ENCODE measurements at regions not wholly inside any gene's neighbourhood (a gene's known extent, or its start where the extent isn't known, plus 50 kb on each side); places are given as distances from the start of the nearest gene placed in this dataset.

GRCh38 chr1:30627206-30627605 is 96.2 kb downstream of the MATN1 start:
- no peaks in the 10 kb centered on the region for H3K4me1 Mint-ChIP-seq
- TF ChIP-seq CTCF (conservative IDR thresholded peaks at IDR 0.05): no peak
- peaks cover 31% of the 10 kb centered on the region for H3K9me3 Mint-ChIP-seq
- H3K9ac ChIP-seq (ENCODE audit: extremely low read depth, low read length, poor library complexity, severe bottlenecking): no peak overlapping the region
- no peak overlapping the region for H3K4me3 Mint-ChIP-seq
- H3K27ac ChIP-seq (ENCODE audit: low read depth, low read length): no peak overlapping the region
- no peaks in the 10 kb centered on the region for H3K36me3 Mint-ChIP-seq (ENCODE audit: low read depth)
- WGBS, 2 experiments (ENCODE audit: insufficient coverage in 1 of 2, insufficient read length in 1 of 2): 90 to 93% methylated on average over 1 of the region's 1 CpG
- no peak overlapping the region for H3K27ac Mint-ChIP-seq
- H3K36me3 ChIP-seq (ENCODE audit: control insufficient read depth, insufficient read depth, low read length): no peaks in the 10 kb centered on the region
- H3K27me3 Mint-ChIP-seq (ENCODE audit: insufficient read depth): peaks cover 11% of the 10 kb centered on the region
- H3K4me3 ChIP-seq (ENCODE audit: low read length): no peak overlapping the region
- H3K4me1 ChIP-seq (ENCODE audit: control insufficient read depth, insufficient read depth, low read length): no peaks in the 10 kb centered on the region
- no peak for DNase-seq
- peaks cover 42% of the 10 kb centered on the region for H3K9me3 ChIP-seq (ENCODE audit: control insufficient read depth, low read length)
- H3K27me3 ChIP-seq (ENCODE audit: control insufficient read depth, insufficient read depth, low read length, poor library complexity, severe bottlenecking): no peaks in the 10 kb centered on the region

- 89 to 92% methylated on average over 1 of the region's 1 CpG for WGBS, 2 experiments (ENCODE audit: insufficient coverage in 1 of 2, insufficient read length in 1 of 2)
- Mint-ChIP-seq H3K9me3 (peaks cover 31% of the 10 kb centered on the region), H3K27me3 (ENCODE audit: insufficient read depth) (peaks cover 7% of the 10 kb centered on the region), H3K4me1 (peaks cover under 1% of the 10 kb centered on the region), H3K4me3 (no peak overlapping the region), H3K27ac (no peak overlapping the region), H3K36me3 (ENCODE audit: low read depth) (no peaks in the 10 kb centered on the region)
- no peaks in the 10 kb centered on the region for H3K27me3 ChIP-seq (ENCODE audit: control insufficient read depth, insufficient read depth, low read length, poor library complexity, severe bottlenecking)
- no peaks in the 10 kb centered on the region for H3K4me1 ChIP-seq (ENCODE audit: control insufficient read depth, insufficient read depth, low read length)
- H3K4me3 ChIP-seq (ENCODE audit: low read length): no peak overlapping the region
- no peak for DNase-seq
- H3K36me3 ChIP-seq (ENCODE audit: control insufficient read depth, insufficient read depth, low read length): no peaks in the 10 kb centered on the region
- no peak overlapping the region for H3K9ac ChIP-seq (ENCODE audit: extremely low read depth, low read length, poor library complexity, severe bottlenecking)
- no peak overlapping the region for H3K27ac ChIP-seq (ENCODE audit: low read depth, low read length)
- H3K9me3 ChIP-seq (ENCODE audit: control insufficient read depth, low read length): peaks cover 42% of the 10 kb centered on the region
- no peak for TF ChIP-seq CTCF (conservative IDR thresholded peaks at IDR 0.05)
Measured at GRCh38 chr1:30623431-30623830, 100.0 kb downstream of the MATN1 start.

- Mint-ChIP-seq H3K4me3 (no peak overlapping the region), H3K27me3 (ENCODE audit: insufficient read depth) (no peaks in the 10 kb centered on the region), H3K27ac (no peak overlapping the region), H3K4me1 (peaks cover 3% of the 10 kb centered on the region), H3K9me3 (peaks cover 11% of the 10 kb centered on the region), H3K36me3 (ENCODE audit: low read depth) (no peaks in the 10 kb centered on the region)
- Histone ChIP-seq H3K4me3 (ENCODE audit: low read length) (no peak overlapping the region), H3K36me3 (ENCODE audit: control insufficient read depth, insufficient read depth, low read length) (no peaks in the 10 kb centered on the region), H3K9me3 (ENCODE audit: control insufficient read depth, low read length) (peaks cover 21% of the 10 kb centered on the region), H3K9ac (ENCODE audit: extremely low read depth, low read length, poor library complexity, severe bottlenecking) (no peak overlapping the region), H3K27ac (ENCODE audit: low read depth, low read length) (no peak overlapping the region), H3K27me3 (ENCODE audit: control insufficient read depth, insufficient read depth, low read length, poor library complexity, severe bottlenecking) (no peaks in the 10 kb centered on the region), H3K4me1 (ENCODE audit: control insufficient read depth, insufficient read depth, low read length) (no peaks in the 10 kb centered on the region)
- WGBS, 2 experiments (ENCODE audit: insufficient coverage in 1 of 2, insufficient read length in 1 of 2): 92 to 95% methylated on average over 4 of the region's 4 CpGs
- TF ChIP-seq CTCF (conservative IDR thresholded peaks at IDR 0.05): no peak
- DNase-seq: no peak
Measured at GRCh38 chr1:30619619-30620018, 103.8 kb downstream of the MATN1 start.

Measured in endodermal cell (in vitro differentiated cells).